Smooth muscle cell (in vitro differentiated cells): ENCODE measurements at regions not wholly inside any gene's neighbourhood (a gene's known extent, or its start where the extent isn't known, plus 50 kb on each side); places are given as distances from the start of the nearest gene placed in this dataset.

ENCODE experiments used
- DNase-seq: peaks from one replicate; lab custom pipeline; 2025; ENCODE audit not compliant: unreplicated experiment; lab: John Stamatoyannopoulos, UW
- H2AFZ ChIP-seq: fragments of 200-600 bp; sonication (generic); 2 replicates; pipeline ENCODE4 v1.6.0; 2016; ENCODE audit warnings: antibody characterized with exemption, low read depth, mild to moderate bottlenecking
- H3F3A ChIP-seq: fragments of 200-600 bp; sonication (generic); 2 replicates; pipeline ENCODE4 v1.6.0; 2017; ENCODE audit warnings: antibody characterized with exemption, low read depth
- H3K27ac ChIP-seq: fragments of 200-600 bp; sonication (generic); 2 replicates; pipeline ENCODE4 v1.5.1; 2016; ENCODE audit warnings: low read depth, mild to moderate bottlenecking
- H3K27me3 ChIP-seq: fragments of 200-600 bp; sonication (generic); 2 replicates; pipeline ENCODE4 v1.6.1; 2016; ENCODE audit warnings: low read depth, mild to moderate bottlenecking
- H3K36me3 ChIP-seq: fragments of 200-600 bp; sonication (generic); 2 replicates; pipeline ENCODE4 v1.5.1; 2016; ENCODE audit warnings: low read depth
- H3K4me1 ChIP-seq: fragments of 200-600 bp; sonication (generic); 2 replicates; pipeline ENCODE4 v1.5.1; 2016; ENCODE audit warnings: low read depth
- H3K4me2 ChIP-seq: fragments of 200-600 bp; sonication (generic); 2 replicates; pipeline ENCODE4 v1.6.0; 2016; ENCODE audit warnings: mild to moderate bottlenecking
- H3K4me3 ChIP-seq: fragments of 200-600 bp; sonication (generic); 2 replicates; pipeline ENCODE4 v1.5.1; 2016; ENCODE audit warnings: mild to moderate bottlenecking
- H3K79me2 ChIP-seq: fragments of 200-600 bp; sonication (generic); 2 replicates; pipeline ENCODE4 v1.6.0; 2016; ENCODE audit warnings: low read depth, mild to moderate bottlenecking
- H3K9ac ChIP-seq: fragments of 200-600 bp; sonication (generic); 2 replicates; pipeline ENCODE4 v1.6.0; 2016; ENCODE audit warnings: low read depth
- H3K9me3 ChIP-seq: fragments of 200-600 bp; sonication (generic); replicated peaks from 2 replicates; pipeline ENCODE4 v1.5.1; 2016; ENCODE audit warnings: low read depth
- H4K20me1 ChIP-seq: fragments of 200-600 bp; sonication (generic); 2 replicates; pipeline ENCODE4 v1.6.0; 2016; ENCODE audit warnings: low read depth
- CTCF ChIP-seq: fragments of 200-600 bp; sonication (generic); IDR thresholded peaks from 2 replicates; pipeline ENCODE4 v1.5.1; 2017; ENCODE audit warnings: borderline replicate concordance, mild to moderate bottlenecking, antibody characterized with exemption; ENCODE audit not compliant: insufficient read depth, poor library complexity, severe bottlenecking
- WGBS: methylation state at CpG from one replicate; pipeline ENCODE4 v1.1.7; 2016; ENCODE audit warnings: low lambda C conversion rate; 5-methylcytosine and 5-hydroxymethylcytosine counted together

DNA sequence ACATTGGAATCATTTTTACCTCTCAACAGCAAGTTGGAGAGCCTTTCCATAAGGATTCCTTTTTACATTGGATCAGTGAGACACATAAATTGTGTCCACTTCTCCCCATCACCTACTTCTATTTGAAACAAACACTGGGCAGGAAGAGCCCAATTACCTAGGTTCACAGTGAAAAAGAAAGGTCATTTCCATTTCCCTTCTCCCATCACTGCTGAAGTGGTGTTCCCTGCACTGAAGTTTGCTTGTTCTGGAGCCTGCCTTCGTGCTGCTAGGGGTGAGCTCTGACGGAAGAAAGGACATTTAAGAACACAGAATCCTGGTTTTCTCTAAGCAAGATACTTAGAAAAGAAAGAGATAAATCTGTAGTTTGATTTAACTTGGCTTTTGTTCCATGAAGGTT, 123.8 kb upstream of the ZBTB20 start:
- Histone ChIP-seq H3K4me2 (no peak overlapping the region), H4K20me1 (no peaks in the 10 kb centered on the region), H3K27ac (no peak overlapping the region), H3K79me2 (no peaks in the 10 kb centered on the region), H3K9me3 (no peaks in the 10 kb centered on the region), H3K27me3 (no peaks in the 10 kb centered on the region), H3K4me3 (no peak overlapping the region), H2AFZ (no peak overlapping the region), H3K36me3 (no peaks in the 10 kb centered on the region), H3K4me1 (no peaks in the 10 kb centered on the region), H3F3A (no peaks in the 10 kb centered on the region), H3K9ac (no peak overlapping the region)
- 90% methylated on average over 2 of the region's 2 CpGs for WGBS
- TF ChIP-seq CTCF = no peak
- no peak for DNase-seq

GRCh38 chr3:115272036-115272824, 125.1 kb upstream of the ZBTB20 start:
- Histone ChIP-seq H3K4me1 (no peaks in the 10 kb centered on the region), H2AFZ (no peak overlapping the region), H3K36me3 (no peaks in the 10 kb centered on the region), H3K9ac (no peak overlapping the region), H3K9me3 (no peaks in the 10 kb centered on the region), H4K20me1 (no peaks in the 10 kb centered on the region), H3K4me3 (no peak overlapping the region), H3F3A (no peaks in the 10 kb centered on the region), H3K4me2 (no peak overlapping the region), H3K27me3 (no peaks in the 10 kb centered on the region), H3K79me2 (no peaks in the 10 kb centered on the region), H3K27ac (no peak overlapping the region)
- 91% methylated on average over 10 of the region's 10 CpGs for WGBS
- no peak for TF ChIP-seq CTCF
- DNase-seq = no peak

- DNase-seq = no peak
- Histone ChIP-seq H3K27me3 (no peaks in the 10 kb centered on the region), H3K9ac (no peak overlapping the region), H3K9me3 (no peaks in the 10 kb centered on the region), H3K4me1 (no peaks in the 10 kb centered on the region), H3K36me3 (no peaks in the 10 kb centered on the region), H4K20me1 (no peaks in the 10 kb centered on the region), H3K79me2 (no peaks in the 10 kb centered on the region), H3K4me3 (no peak overlapping the region), H2AFZ (no peak overlapping the region), H3K4me2 (no peak overlapping the region), H3F3A (no peaks in the 10 kb centered on the region), H3K27ac (no peak overlapping the region)
- 83% methylated on average over 1 of the region's 1 CpG for WGBS
- no peak for TF ChIP-seq CTCF
Measured at GRCh38 chr3:115275896-115276295, 128.8 kb upstream of the ZBTB20 start.

DNA sequence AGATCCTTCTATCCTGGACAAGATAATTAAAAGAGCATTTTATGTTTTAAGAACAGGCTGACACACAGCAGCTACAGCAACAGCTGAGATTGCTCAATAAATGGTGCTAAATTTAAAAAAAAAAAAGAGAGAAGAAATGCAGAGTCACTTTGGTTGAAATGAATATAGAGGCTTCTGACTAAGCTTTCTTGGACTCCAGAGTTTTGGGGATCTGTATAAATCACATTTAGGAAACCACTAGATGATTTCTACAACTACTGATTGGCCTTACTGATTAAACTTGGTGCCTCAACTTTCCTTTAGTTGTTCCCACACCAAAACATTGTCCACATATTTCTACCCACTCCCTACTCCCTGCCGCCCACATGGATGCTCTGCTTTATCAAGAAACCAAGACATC, 132.9 kb upstream of the ZBTB20 start:
- Histone ChIP-seq H3K27ac (peak overlapping the region; percentile 66), H4K20me1 (no peaks in the 10 kb centered on the region), H3K4me3 (no peak overlapping the region), H3K4me1 (no peaks in the 10 kb centered on the region), H2AFZ (peak overlapping the region; percentile 46), H3K4me2 (peak overlapping the region; percentile 58), H3K9ac (no peak overlapping the region), H3K9me3 (no peaks in the 10 kb centered on the region), H3K36me3 (no peaks in the 10 kb centered on the region), H3K27me3 (no peaks in the 10 kb centered on the region), H3F3A (no peaks in the 10 kb centered on the region), H3K79me2 (no peaks in the 10 kb centered on the region)
- no peak for DNase-seq
- TF ChIP-seq CTCF = no peak
- WGBS = 38% methylated on average over 1 of the region's 1 CpG
